Colonic mucosa (tissue), 4 donors: ENCODE measurements at regions not wholly inside any gene's neighbourhood (a gene's known extent, or its start where the extent isn't known, plus 50 kb on each side); places are given as distances from the start of the nearest gene placed in this dataset.

Source experiments
- DNase-seq: peaks from one replicate; pipeline ENCODE4 v3.0.0-alpha.2; 2020
- H3K27ac ChIP-seq: fragments of 200-600 bp; one replicate; pipeline ENCODE4 v1.8.0; 2021
- H3K27me3 ChIP-seq: fragments of 200-600 bp; one replicate; pipeline ENCODE4 v1.8.0; 2021
- H3K36me3 ChIP-seq: fragments of 200-600 bp; one replicate; pipeline ENCODE4 v1.8.0; 2021
- H3K4me1 ChIP-seq: fragments of 200-600 bp; one replicate; pipeline ENCODE4 v1.8.0; 2021; ENCODE audit warnings: mild to moderate bottlenecking
- H3K4me3 ChIP-seq: fragments of 200-600 bp; one replicate; pipeline ENCODE4 v1.8.0; 2021
- H3K9ac ChIP-seq, 2 donors: one replicate each; pipeline ENCODE4 v1.7.0; 2013; ENCODE audit warnings: control low read depth in 2 of 2, low read depth in 2 of 2, low read length in 2 of 2
- H3K9me3 ChIP-seq: fragments of 200-600 bp; one replicate; pipeline ENCODE4 v1.8.0; 2021
- CTCF ChIP-seq: fragments of 200-600 bp; IDR thresholded peaks from one replicate; pipeline ENCODE4 v1.8.0; 2022; ENCODE audit warnings: antibody characterized with exemption, mild to moderate bottlenecking
- intact Hi-C: fragments of 100-400 bp; cut with DNase I; formaldehyde crosslinking; loops from one replicate; pipeline ENCODE4 v1.14.1; 2022
- donor health status: healthy.
- donor health status: DM: no; HTN: no; CAD: no.
- donor health status: DM: no; HTN: no; CAD: no.

- Histone ChIP-seq H3K36me3 (no peaks in the 10 kb centered on the region), H3K4me1 (no peaks in the 10 kb centered on the region), H3K4me3 (no peak overlapping the region), H3K9ac (no peak overlapping the region), H3K27me3 (no peaks in the 10 kb centered on the region), H3K27ac (no peak overlapping the region), H3K9me3 (no peaks in the 10 kb centered on the region)
- TF ChIP-seq CTCF: no peak
- intact Hi-C loops: no loop called here
- no peak for DNase-seq
These were observed 71.1 kb upstream of the EMX2 start for GRCh38 chr10:117471344-117471874.

- H3K9ac ChIP-seq: no peak overlapping the region
- H3K4me3 ChIP-seq: no peak overlapping the region
- DNase-seq: no peak
- H3K9me3 ChIP-seq: no peaks in the 10 kb centered on the region
- H3K4me1 ChIP-seq: no peaks in the 10 kb centered on the region
- intact Hi-C loops: no loop called here
- H3K36me3 ChIP-seq: no peaks in the 10 kb centered on the region
- TF ChIP-seq CTCF: no peak
- no peak overlapping the region for H3K27ac ChIP-seq
- H3K27me3 ChIP-seq: no peaks in the 10 kb centered on the region
These were observed 71.8 kb upstream of the EMX2 start for GRCh38 chr10:117470733-117471132.

GRCh38 chr10:117468665-117469064 lies 73.9 kb upstream of the EMX2 start:
- intact Hi-C loops: no loop called here
- DNase-seq: no peak
- H3K36me3 ChIP-seq: no peaks in the 10 kb centered on the region
- H3K9me3 ChIP-seq: no peaks in the 10 kb centered on the region
- no peak overlapping the region for H3K4me3 ChIP-seq
- H3K4me1 ChIP-seq: no peaks in the 10 kb centered on the region
- TF ChIP-seq CTCF: no peak
- no peaks in the 10 kb centered on the region for H3K27me3 ChIP-seq
- H3K9ac ChIP-seq: no peak overlapping the region
- no peak overlapping the region for H3K27ac ChIP-seq

GRCh38 chr10:117464176-117464575 lies 78.4 kb upstream of the EMX2 start:
- intact Hi-C loops: no loop called here
- Histone ChIP-seq H3K27ac (no peak overlapping the region), H3K4me3 (no peak overlapping the region), H3K9ac (no peak overlapping the region), H3K9me3 (no peaks in the 10 kb centered on the region), H3K4me1 (no peaks in the 10 kb centered on the region), H3K27me3 (no peaks in the 10 kb centered on the region), H3K36me3 (no peaks in the 10 kb centered on the region)
- TF ChIP-seq CTCF: no peak
- DNase-seq: no peak

GRCh38 chr10:117463545-117463920 lies 79.0 kb upstream of the EMX2 start:
- Histone ChIP-seq H3K9ac (no peak overlapping the region), H3K4me3 (no peak overlapping the region), H3K4me1 (no peaks in the 10 kb centered on the region), H3K27ac (no peak overlapping the region), H3K36me3 (no peaks in the 10 kb centered on the region), H3K27me3 (no peaks in the 10 kb centered on the region), H3K9me3 (no peaks in the 10 kb centered on the region)
- no peak for TF ChIP-seq CTCF
- intact Hi-C loops: no loop called here
- no peak for DNase-seq
